A673 (cell line): ENCODE measurements at regions not wholly inside any gene's neighbourhood (a gene's known extent, or its start where the extent isn't known, plus 50 kb on each side); places are given as distances from the start of the nearest gene placed in this dataset.

ENCODE experiments used
- CTCF ChIP-seq: fragments of 300-800, 200-600 bp; sonication (generic); conservative IDR thresholded peaks from 2 replicates; pipeline ENCODE4 v1.5.1; 2017; ENCODE audit warnings: low read depth, mild to moderate bottlenecking, antibody characterized with exemption, low read length, moderate library complexity, mixed read lengths
- EZH2 ChIP-seq: fragments of 200-600 bp; sonication (generic); IDR thresholded peaks from 2 replicates; pipeline ENCODE4 v1.6.1; 2017; ENCODE audit warnings: borderline replicate concordance, low read depth, mild to moderate bottlenecking, mixed read lengths, antibody characterized with exemption, low read length; ENCODE audit not compliant: poor library complexity, severe bottlenecking

GRCh38 chr3:13204177-13204581 is 130.9 kb upstream of the IQSEC1 start:
- TF ChIP-seq CTCF, result no peak
- no peak for TF ChIP-seq EZH2
